ENCODE measurements at regions not wholly inside any gene's neighbourhood (a gene's known extent, or its start where the extent isn't known, plus 50 kb on each side); places are given as distances from the start of the nearest gene placed in this dataset.

- 80 to 85% (median 83%) methylated on average over 9 of the region's 9 CpGs for WGBS, 3 donors
- H3K27ac ChIP-seq (ENCODE audit: low read depth in 1 of 3, low read length in 2 of 3), result no peak overlapping the region
- no peak overlapping the region for H3K4me3 ChIP-seq (ENCODE audit: low read depth in 1 of 3, low read length in 3 of 3)
- H3K36me3 ChIP-seq (ENCODE audit: control insufficient read depth in 3 of 3, insufficient read depth in 2 of 3, low read depth in 1 of 3, low read length in 3 of 3), result no peaks in the 10 kb centered on the region
- no peak for FAIRE-seq
- no peaks in the 10 kb centered on the region for H3K27me3 ChIP-seq (ENCODE audit: control insufficient read depth in 3 of 3, insufficient read depth in 3 of 3, low read length in 3 of 3)
- no peak for DNase-seq
- H3K4me1 ChIP-seq (ENCODE audit: control insufficient read depth in 3 of 3, insufficient read depth in 2 of 3, low read depth in 1 of 3, low read length in 2 of 3), result no peaks in the 10 kb centered on the region
- H3K9me3 ChIP-seq (ENCODE audit: control insufficient read depth in 2 of 2, insufficient read depth in 1 of 2, low read depth in 1 of 2, low read length in 1 of 2), result no peaks in the 10 kb centered on the region
Measured at GRCh38 chr14:30156571-30156970, 228.9 kb upstream of the PRKD1 start.

GRCh38 chr14:30158299-30158698 lies 230.7 kb upstream of the PRKD1 start:
- 56 to 60% (median 56%) methylated on average over 5 of the region's 5 CpGs for WGBS, 3 donors
- H3K9me3 ChIP-seq (ENCODE audit: control insufficient read depth in 2 of 2, insufficient read depth in 1 of 2, low read depth in 1 of 2, low read length in 1 of 2), result no peaks in the 10 kb centered on the region
- no peak overlapping the region for H3K27ac ChIP-seq (ENCODE audit: low read depth in 1 of 3, low read length in 2 of 3)
- H3K4me3 ChIP-seq (ENCODE audit: low read depth in 1 of 3, low read length in 3 of 3), result no peak overlapping the region
- DNase-seq, result no peak
- no peak for FAIRE-seq
- no peaks in the 10 kb centered on the region for H3K36me3 ChIP-seq (ENCODE audit: control insufficient read depth in 3 of 3, insufficient read depth in 2 of 3, low read depth in 1 of 3, low read length in 3 of 3)
- no peaks in the 10 kb centered on the region for H3K27me3 ChIP-seq (ENCODE audit: control insufficient read depth in 3 of 3, insufficient read depth in 3 of 3, low read length in 3 of 3)
- H3K4me1 ChIP-seq (ENCODE audit: control insufficient read depth in 3 of 3, insufficient read depth in 2 of 3, low read depth in 1 of 3, low read length in 2 of 3), result no peaks in the 10 kb centered on the region

GRCh38 chr14:30159374-30159773 lies 231.7 kb upstream of the PRKD1 start:
- WGBS, 3 donors, result 59 to 66% (median 63%) methylated on average over 2 of the region's 2 CpGs
- no peak for FAIRE-seq

GRCh38 chr14:30160608-30161007 lies 233.0 kb upstream of the PRKD1 start:
- Histone ChIP-seq H3K9me3 (ENCODE audit: control insufficient read depth in 2 of 2, insufficient read depth in 1 of 2, low read depth in 1 of 2, low read length in 1 of 2) (no peaks in the 10 kb centered on the region), H3K27me3 (ENCODE audit: control insufficient read depth in 3 of 3, insufficient read depth in 3 of 3, low read length in 3 of 3) (no peaks in the 10 kb centered on the region), H3K4me3 (ENCODE audit: low read depth in 1 of 3, low read length in 3 of 3) (no peak overlapping the region), H3K4me1 (ENCODE audit: control insufficient read depth in 3 of 3, insufficient read depth in 2 of 3, low read depth in 1 of 3, low read length in 2 of 3) (no peaks in the 10 kb centered on the region), H3K36me3 (ENCODE audit: control insufficient read depth in 3 of 3, insufficient read depth in 2 of 3, low read depth in 1 of 3, low read length in 3 of 3) (no peaks in the 10 kb centered on the region), H3K27ac (ENCODE audit: low read depth in 1 of 3, low read length in 2 of 3) (no peak overlapping the region)
- DNase-seq (no peak), FAIRE-seq (no peak)
- WGBS, 3 donors, result 72 to 82% (median 80%) methylated on average over 5 of the region's 5 CpGs

More at GRCh38 chr14:30159374-30159773, 231.7 kb upstream of the PRKD1 start:
- Histone ChIP-seq H3K27me3 (ENCODE audit: control insufficient read depth in 3 of 3, insufficient read depth in 3 of 3, low read length in 3 of 3) (no peaks in the 10 kb centered on the region), H3K4me1 (ENCODE audit: control insufficient read depth in 3 of 3, insufficient read depth in 2 of 3, low read depth in 1 of 3, low read length in 2 of 3) (no peaks in the 10 kb centered on the region), H3K27ac (ENCODE audit: low read depth in 1 of 3, low read length in 2 of 3) (no peak overlapping the region), H3K36me3 (ENCODE audit: control insufficient read depth in 3 of 3, insufficient read depth in 2 of 3, low read depth in 1 of 3, low read length in 3 of 3) (no peaks in the 10 kb centered on the region), H3K4me3 (ENCODE audit: low read depth in 1 of 3, low read length in 3 of 3) (no peak overlapping the region), H3K9me3 (ENCODE audit: control insufficient read depth in 2 of 2, insufficient read depth in 1 of 2, low read depth in 1 of 2, low read length in 1 of 2) (no peaks in the 10 kb centered on the region)
- no peak for DNase-seq

- FAIRE-seq (no peak), DNase-seq (no peak)
- no peak overlapping the region for H3K27ac ChIP-seq (ENCODE audit: low read depth in 1 of 3, low read length in 2 of 3)
- no peaks in the 10 kb centered on the region for H3K27me3 ChIP-seq (ENCODE audit: control insufficient read depth in 3 of 3, insufficient read depth in 3 of 3, low read length in 3 of 3)
- H3K36me3 ChIP-seq (ENCODE audit: control insufficient read depth in 3 of 3, insufficient read depth in 2 of 3, low read depth in 1 of 3, low read length in 3 of 3), result no peaks in the 10 kb centered on the region
- H3K4me3 ChIP-seq (ENCODE audit: low read depth in 1 of 3, low read length in 3 of 3), result no peak overlapping the region
- whole genome bisulfite sequencing, 3 donors, result 6 to 29% (median 17%) methylated on average over 1 of the region's 1 CpG
- H3K9me3 ChIP-seq (ENCODE audit: control insufficient read depth in 2 of 2, insufficient read depth in 1 of 2, low read depth in 1 of 2, low read length in 1 of 2), result no peaks in the 10 kb centered on the region
- no peaks in the 10 kb centered on the region for H3K4me1 ChIP-seq (ENCODE audit: control insufficient read depth in 3 of 3, insufficient read depth in 2 of 3, low read depth in 1 of 3, low read length in 2 of 3)
Measured at GRCh38 chr14:30162066-30162465, 234.4 kb upstream of the PRKD1 start.

- H3K9me3 ChIP-seq (ENCODE audit: control insufficient read depth in 2 of 2, insufficient read depth in 1 of 2, low read depth in 1 of 2, low read length in 1 of 2), result peaks cover 0 to 7% of the 10 kb centered on the region in 2 donors
Measured at GRCh38 chr14:30165255-30165654, 237.6 kb upstream of the PRKD1 start.

GRCh38 chr14:30177781-30178180 lies 250.1 kb upstream of the PRKD1 start:
- Histone ChIP-seq H3K4me3 (ENCODE audit: low read depth in 1 of 3, low read length in 3 of 3) (no peak overlapping the region), H3K9me3 (ENCODE audit: control insufficient read depth in 2 of 2, insufficient read depth in 1 of 2, low read depth in 1 of 2, low read length in 1 of 2) (no peaks in the 10 kb centered on the region), H3K27me3 (ENCODE audit: control insufficient read depth in 3 of 3, insufficient read depth in 3 of 3, low read length in 3 of 3) (no peaks in the 10 kb centered on the region), H3K4me1 (ENCODE audit: control insufficient read depth in 3 of 3, insufficient read depth in 2 of 3, low read depth in 1 of 3, low read length in 2 of 3) (no peaks in the 10 kb centered on the region), H3K36me3 (ENCODE audit: control insufficient read depth in 3 of 3, insufficient read depth in 2 of 3, low read depth in 1 of 3, low read length in 3 of 3) (no peaks in the 10 kb centered on the region), H3K27ac (ENCODE audit: low read depth in 1 of 3, low read length in 2 of 3) (no peak overlapping the region)
- DNase-seq, result no peak
- no peak for FAIRE-seq
- WGBS, 3 donors, result 94 to 100% (median 96%) methylated on average over 1 of the region's 1 CpG

More at GRCh38 chr14:30165255-30165654, 237.6 kb upstream of the PRKD1 start:
- WGBS, 3 donors, result 84 to 92% (median 89%) methylated on average over 2 of the region's 2 CpGs
- Histone ChIP-seq H3K36me3 (ENCODE audit: control insufficient read depth in 3 of 3, insufficient read depth in 2 of 3, low read depth in 1 of 3, low read length in 3 of 3) (no peaks in the 10 kb centered on the region), H3K4me3 (ENCODE audit: low read depth in 1 of 3, low read length in 3 of 3) (no peak overlapping the region), H3K27me3 (ENCODE audit: control insufficient read depth in 3 of 3, insufficient read depth in 3 of 3, low read length in 3 of 3) (peaks cover 0 to 2% (median 0%) of the 10 kb centered on the region in 3 donors), H3K4me1 (ENCODE audit: control insufficient read depth in 3 of 3, insufficient read depth in 2 of 3, low read depth in 1 of 3, low read length in 2 of 3) (no peaks in the 10 kb centered on the region), H3K27ac (ENCODE audit: low read depth in 1 of 3, low read length in 2 of 3) (no peak overlapping the region)
- DNase-seq (no peak), FAIRE-seq (no peak)

GRCh38 chr14:30179381-30180130 lies 251.9 kb upstream of the PRKD1 start:
- no peak for DNase-seq
- Histone ChIP-seq H3K4me3 (ENCODE audit: low read depth in 1 of 3, low read length in 3 of 3) (no peak overlapping the region), H3K27me3 (ENCODE audit: control insufficient read depth in 3 of 3, insufficient read depth in 3 of 3, low read length in 3 of 3) (no peaks in the 10 kb centered on the region), H3K36me3 (ENCODE audit: control insufficient read depth in 3 of 3, insufficient read depth in 2 of 3, low read depth in 1 of 3, low read length in 3 of 3) (no peaks in the 10 kb centered on the region), H3K27ac (ENCODE audit: low read depth in 1 of 3, low read length in 2 of 3) (no peak overlapping the region), H3K9me3 (ENCODE audit: control insufficient read depth in 2 of 2, insufficient read depth in 1 of 2, low read depth in 1 of 2, low read length in 1 of 2) (no peaks in the 10 kb centered on the region), H3K4me1 (ENCODE audit: control insufficient read depth in 3 of 3, insufficient read depth in 2 of 3, low read depth in 1 of 3, low read length in 2 of 3) (no peaks in the 10 kb centered on the region)
- whole genome bisulfite sequencing, 3 donors, result 53 to 56% (median 53%) methylated on average over 4 of the region's 4 CpGs
- no peak for FAIRE-seq

GRCh38 chr14:30180219-30180618 lies 252.6 kb upstream of the PRKD1 start:
- Histone ChIP-seq H3K4me1 (ENCODE audit: control insufficient read depth in 3 of 3, insufficient read depth in 2 of 3, low read depth in 1 of 3, low read length in 2 of 3) (no peaks in the 10 kb centered on the region), H3K36me3 (ENCODE audit: control insufficient read depth in 3 of 3, insufficient read depth in 2 of 3, low read depth in 1 of 3, low read length in 3 of 3) (no peaks in the 10 kb centered on the region), H3K27ac (ENCODE audit: low read depth in 1 of 3, low read length in 2 of 3) (no peak overlapping the region), H3K4me3 (ENCODE audit: low read depth in 1 of 3, low read length in 3 of 3) (no peak overlapping the region), H3K9me3 (ENCODE audit: control insufficient read depth in 2 of 2, insufficient read depth in 1 of 2, low read depth in 1 of 2, low read length in 1 of 2) (no peaks in the 10 kb centered on the region), H3K27me3 (ENCODE audit: control insufficient read depth in 3 of 3, insufficient read depth in 3 of 3, low read length in 3 of 3) (no peaks in the 10 kb centered on the region)
- DNase-seq (no peak), FAIRE-seq (no peak)
- WGBS, 3 donors, result 46 to 50% (median 46%) methylated on average over 2 of the region's 2 CpGs
